GM13976 (cell line): ENCODE measurements at regions not wholly inside any gene's neighbourhood (a gene's known extent, or its start where the extent isn't known, plus 50 kb on each side); places are given as distances from the start of the nearest gene placed in this dataset.
"Not testable (repeated sequence)": the region's sequence is repeated elsewhere in the genome, so short reads cannot be mapped to it uniquely, and the experiment has no call there.

Source experiments
- DNase-seq: peaks from one replicate; pipeline ENCODE4 v3.0.0; 2012; ENCODE audit warnings: low spot score
- CTCF ChIP-seq: IDR thresholded peaks from 2 replicates; pipeline ENCODE4 v1.5.1; 2012; ENCODE audit warnings: borderline replicate concordance, mild to moderate bottlenecking; ENCODE audit not compliant: insufficient read depth; ENCODE audit errors: extremely low read depth, missing control alignments, control extremely low read depth
- in situ Hi-C: fragments of 300-500 bp; cut with MboI; formaldehyde crosslinking; loops from one replicate; pipeline ENCODE4 v1.12.0; 2022; ENCODE audit warnings: low sequenced_read_pairs, mixed read lengths, inconsistent platforms; ENCODE audit not compliant: unreplicated experiment

- DNase-seq, result no peak
- no peak for TF ChIP-seq CTCF
- in situ Hi-C loops, result no loop called here
Observed at GRCh38 chr12:72203764-72204335, 68.3 kb upstream of the TRHDE start.

GRCh38 chr12:72207079-72207478 lies 65.1 kb upstream of the TRHDE start:
- in situ Hi-C loops, result no loop called here
- no peak for DNase-seq
- no peak for TF ChIP-seq CTCF

- in situ Hi-C loops, result no loop called here
- no peak for TF ChIP-seq CTCF
- DNase-seq, result no peak
Observed at GRCh38 chr12:72207486-72208409, 64.4 kb upstream of the TRHDE start.

GRCh38 chr12:72209086-72209485 lies 63.1 kb upstream of the TRHDE start:
- DNase-seq, result no peak
- TF ChIP-seq CTCF, result no peak
- in situ Hi-C loops, result no loop called here

- no peak for DNase-seq
- TF ChIP-seq CTCF, result no peak
- in situ Hi-C loops, result no loop called here
Observed at GRCh38 chr12:72214163-72214562, 58.0 kb upstream of the TRHDE start.

GRCh38 chr12:72215287-72215686 lies 56.9 kb upstream of the TRHDE start:
- DNase-seq, in situ Hi-C loops: not testable (repeated sequence)

- DNase-seq, result no peak
- in situ Hi-C loops, result no loop called here
- no peak for TF ChIP-seq CTCF
Observed at GRCh38 chr12:72219937-72220336, 52.2 kb upstream of the TRHDE start.
